Calu3 (cell line): ENCODE measurements at regions not wholly inside any gene's neighbourhood (a gene's known extent, or its start where the extent isn't known, plus 50 kb on each side); places are given as distances from the start of the nearest gene placed in this dataset.

Experiments used
- BruUV-seq: library from RNA; stranded (reverse); fragments of 400-500 nt; replicated peaks from 2 replicates; lab custom pipeline; 2021; lab: Mats Ljungman, UMichigan
- CTCF ChIA-PET: fragments of 300-600 bp; sonication (Branson Sonifier 250); formaldehyde crosslinking; loops from one replicate; lab custom pipeline; 2022; ENCODE audit warnings: antibody characterized with exemption; lab: Charles Lee
- DNase-seq: peaks from one replicate; pipeline ENCODE4 v3.0.0; 2022
- H3K27ac Mint-ChIP-seq: one replicate; pipeline ENCODE4 v1.8.0; 2022; ENCODE audit warnings: mixed read lengths; ENCODE audit not compliant: unreplicated experiment
- H3K27me3 Mint-ChIP-seq: one replicate; pipeline ENCODE4 v1.8.0; 2022; ENCODE audit warnings: mixed read lengths; ENCODE audit not compliant: unreplicated experiment
- H3K36me3 Mint-ChIP-seq: one replicate; pipeline ENCODE4 v1.8.0; 2022; ENCODE audit warnings: mild to moderate bottlenecking, moderate library complexity, mixed read lengths; ENCODE audit not compliant: insufficient read depth, unreplicated experiment
- H3K4me1 Mint-ChIP-seq: one replicate; pipeline ENCODE4 v1.8.0; 2022; ENCODE audit warnings: mild to moderate bottlenecking, low read depth, mixed read lengths; ENCODE audit not compliant: unreplicated experiment
- H3K4me3 Mint-ChIP-seq: one replicate; pipeline ENCODE4 v1.8.0; 2022; ENCODE audit warnings: mild to moderate bottlenecking, low read depth, moderate library complexity, mixed read lengths; ENCODE audit not compliant: unreplicated experiment
- H3K9me3 Mint-ChIP-seq: one replicate; pipeline ENCODE4 v1.8.0; 2022; ENCODE audit warnings: low read depth, mixed read lengths; ENCODE audit not compliant: unreplicated experiment
- intact Hi-C: fragments of 100-400 bp; cut with micrococcal nuclease; formaldehyde crosslinking; loops from one replicate; pipeline ENCODE4 v1.10.0; 2022; ENCODE audit not compliant: unreplicated experiment
- TF ChIP-seq, protein P1 (sequence below): fragments of 200-600 bp; IDR thresholded peaks from one replicate; pipeline ENCODE4 v1.8.0; 2022; ENCODE audit warnings: antibody characterized with exemption; ENCODE audit not compliant: unreplicated experiment

DNA sequence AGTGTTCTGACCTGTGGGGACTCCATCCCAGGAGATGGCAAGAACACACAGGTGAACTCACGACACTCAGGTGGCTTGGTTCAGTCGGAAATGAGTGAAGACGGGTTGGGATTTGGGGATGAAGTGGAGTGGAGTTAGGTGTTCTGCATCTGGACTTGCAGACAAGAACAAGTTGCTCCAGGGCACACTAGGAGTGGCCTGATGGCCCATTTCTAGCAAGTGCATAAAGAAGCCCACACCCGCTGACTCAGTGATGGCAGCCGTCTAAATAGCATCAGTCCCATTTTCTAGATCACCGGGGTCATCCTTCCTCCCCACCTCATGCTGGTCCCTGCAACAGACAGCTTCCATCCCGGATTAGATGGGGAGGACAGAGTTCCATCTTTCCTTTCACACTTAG, 278.4 kb downstream of the C1orf94 start:
- DNase-seq: no peak
- CTCF ChIA-PET: no interaction called here
- Mint-ChIP-seq H3K36me3 (no peaks in the 10 kb centered on the region), H3K27ac (no peak overlapping the region), H3K4me1 (no peaks in the 10 kb centered on the region), H3K4me3 (no peak overlapping the region), H3K27me3 (peaks cover 13% of the 10 kb centered on the region), H3K9me3 (no peaks in the 10 kb centered on the region)
- BruUV-seq: no TSS peak
- TF ChIP-seq, protein P1, sequence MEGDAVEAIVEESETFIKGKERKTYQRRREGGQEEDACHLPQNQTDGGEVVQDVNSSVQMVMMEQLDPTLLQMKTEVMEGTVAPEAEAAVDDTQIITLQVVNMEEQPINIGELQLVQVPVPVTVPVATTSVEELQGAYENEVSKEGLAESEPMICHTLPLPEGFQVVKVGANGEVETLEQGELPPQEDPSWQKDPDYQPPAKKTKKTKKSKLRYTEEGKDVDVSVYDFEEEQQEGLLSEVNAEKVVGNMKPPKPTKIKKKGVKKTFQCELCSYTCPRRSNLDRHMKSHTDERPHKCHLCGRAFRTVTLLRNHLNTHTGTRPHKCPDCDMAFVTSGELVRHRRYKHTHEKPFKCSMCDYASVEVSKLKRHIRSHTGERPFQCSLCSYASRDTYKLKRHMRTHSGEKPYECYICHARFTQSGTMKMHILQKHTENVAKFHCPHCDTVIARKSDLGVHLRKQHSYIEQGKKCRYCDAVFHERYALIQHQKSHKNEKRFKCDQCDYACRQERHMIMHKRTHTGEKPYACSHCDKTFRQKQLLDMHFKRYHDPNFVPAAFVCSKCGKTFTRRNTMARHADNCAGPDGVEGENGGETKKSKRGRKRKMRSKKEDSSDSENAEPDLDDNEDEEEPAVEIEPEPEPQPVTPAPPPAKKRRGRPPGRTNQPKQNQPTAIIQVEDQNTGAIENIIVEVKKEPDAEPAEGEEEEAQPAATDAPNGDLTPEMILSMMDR: no peak
- intact Hi-C loops: loop anchor here (5.0 kb wide), 1 partner anchor 287 kb away; no protein-coding TSS in a partner anchor

DNA sequence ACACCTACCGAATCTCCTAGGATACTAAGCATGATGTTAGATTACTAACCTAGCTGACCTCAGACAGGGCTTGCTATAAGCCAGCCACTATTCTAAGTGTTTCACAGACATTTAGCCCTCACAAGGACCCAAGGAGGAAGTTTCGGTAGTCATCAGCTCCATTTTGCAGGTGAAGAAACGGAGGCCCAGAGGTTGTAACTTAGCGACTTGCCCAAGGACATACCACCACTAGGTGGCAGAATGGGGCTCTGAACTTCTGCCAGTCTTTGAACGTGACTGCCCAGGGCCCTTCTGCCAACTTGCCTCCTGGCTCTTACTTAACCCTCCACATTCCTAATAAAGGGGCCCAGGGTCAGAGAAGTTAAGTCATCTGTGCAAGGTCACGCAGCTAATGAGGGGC, 283.5 kb downstream of the C1orf94 start:
- H3K36me3 Mint-ChIP-seq: no peaks in the 10 kb centered on the region
- CTCF ChIA-PET: interaction anchor here (1.0 to 1.2 kb wide), 2 partner anchors 15 to 283 kb away, joined by 3 to 5 read pairs; no protein-coding TSS in a partner anchor
- H3K4me1 Mint-ChIP-seq: no peaks in the 10 kb centered on the region
- peaks cover 40% of the 10 kb centered on the region for H3K27me3 Mint-ChIP-seq
- TF ChIP-seq, protein P1: peak; percentile 78
- H3K4me3 Mint-ChIP-seq: no peak overlapping the region
- intact Hi-C loops: loop anchor here (1.0 kb wide), 1 partner anchor 138 kb away; no protein-coding TSS in a partner anchor
- peak; percentile 67 for DNase-seq
- no peak overlapping the region for H3K27ac Mint-ChIP-seq
- no peaks in the 10 kb centered on the region for H3K9me3 Mint-ChIP-seq
- no TSS peak for BruUV-seq

DNA sequence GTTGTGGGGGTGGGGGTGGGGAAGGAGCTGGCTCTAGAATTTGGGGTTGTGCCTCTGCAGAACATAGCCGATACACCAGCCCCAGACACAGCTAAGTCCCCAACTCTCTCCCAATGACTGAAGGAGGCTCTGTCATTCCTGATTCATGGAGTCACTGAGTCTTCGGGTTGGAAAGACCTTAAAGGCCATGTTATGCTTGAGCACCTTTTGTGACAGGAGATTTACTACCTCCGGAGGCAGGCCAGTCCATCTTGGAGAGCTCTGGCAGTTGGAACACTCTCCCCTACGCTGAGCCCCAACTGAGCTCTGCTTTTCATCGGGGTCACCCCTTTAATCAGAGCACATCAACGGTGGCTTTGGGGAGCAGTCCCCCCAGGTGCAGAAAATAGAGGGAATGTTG, 284.4 kb upstream of the GJB5 start:
- no peaks in the 10 kb centered on the region for H3K9me3 Mint-ChIP-seq
- H3K27me3 Mint-ChIP-seq: peaks cover 43% of the 10 kb centered on the region
- no peak for DNase-seq
- H3K4me3 Mint-ChIP-seq: no peak overlapping the region
- no TSS peak for BruUV-seq
- intact Hi-C loops: no loop called here
- CTCF ChIA-PET: interaction anchor here (0.8 kb wide), 1 partner anchor 272 kb away, joined by 3 read pairs; no protein-coding TSS in a partner anchor
- TF ChIP-seq, protein P1: no peak
- H3K4me1 Mint-ChIP-seq: no peaks in the 10 kb centered on the region
- H3K27ac Mint-ChIP-seq: no peak overlapping the region
- no peaks in the 10 kb centered on the region for H3K36me3 Mint-ChIP-seq

DNA sequence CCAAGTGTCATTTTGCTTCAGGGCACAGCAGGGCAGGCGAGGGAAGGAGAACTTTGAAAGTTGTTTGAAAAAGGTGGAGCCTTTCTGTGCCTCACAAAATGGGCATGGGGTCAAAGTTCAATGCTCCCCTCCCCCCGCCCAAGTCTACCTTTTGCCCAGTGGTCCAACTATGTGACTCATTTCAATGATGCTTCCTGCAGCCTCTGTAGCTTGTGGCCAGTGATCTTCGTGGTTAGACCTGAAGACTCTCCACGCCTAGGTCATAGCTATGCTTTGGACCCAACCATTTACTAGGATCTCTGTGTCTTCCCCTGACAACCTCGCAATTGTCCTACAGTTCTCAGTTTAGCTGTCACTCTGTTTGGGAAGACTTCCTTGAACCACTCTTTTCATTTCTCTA, 280.3 kb upstream of the GJB5 start:
- no peak overlapping the region for H3K27ac Mint-ChIP-seq
- TF ChIP-seq, protein P1: no peak
- no peak for DNase-seq
- no peak overlapping the region for H3K4me3 Mint-ChIP-seq
- H3K27me3 Mint-ChIP-seq: peaks cover 26% of the 10 kb centered on the region
- H3K36me3 Mint-ChIP-seq: no peaks in the 10 kb centered on the region
- intact Hi-C loops: no loop called here
- no TSS peak for BruUV-seq
- peaks cover under 1% of the 10 kb centered on the region for H3K9me3 Mint-ChIP-seq
- no peaks in the 10 kb centered on the region for H3K4me1 Mint-ChIP-seq
- CTCF ChIA-PET: interaction anchor here (0.8 kb wide), 1 partner anchor 14 kb away, joined by 3 read pairs; no protein-coding TSS in a partner anchor
